ENCODE measurements at regions not wholly inside any gene's neighbourhood (a gene's known extent, or its start where the extent isn't known, plus 50 kb on each side); places are given as distances from the start of the nearest gene placed in this dataset.

- TF ChIP-seq, protein P1, sequence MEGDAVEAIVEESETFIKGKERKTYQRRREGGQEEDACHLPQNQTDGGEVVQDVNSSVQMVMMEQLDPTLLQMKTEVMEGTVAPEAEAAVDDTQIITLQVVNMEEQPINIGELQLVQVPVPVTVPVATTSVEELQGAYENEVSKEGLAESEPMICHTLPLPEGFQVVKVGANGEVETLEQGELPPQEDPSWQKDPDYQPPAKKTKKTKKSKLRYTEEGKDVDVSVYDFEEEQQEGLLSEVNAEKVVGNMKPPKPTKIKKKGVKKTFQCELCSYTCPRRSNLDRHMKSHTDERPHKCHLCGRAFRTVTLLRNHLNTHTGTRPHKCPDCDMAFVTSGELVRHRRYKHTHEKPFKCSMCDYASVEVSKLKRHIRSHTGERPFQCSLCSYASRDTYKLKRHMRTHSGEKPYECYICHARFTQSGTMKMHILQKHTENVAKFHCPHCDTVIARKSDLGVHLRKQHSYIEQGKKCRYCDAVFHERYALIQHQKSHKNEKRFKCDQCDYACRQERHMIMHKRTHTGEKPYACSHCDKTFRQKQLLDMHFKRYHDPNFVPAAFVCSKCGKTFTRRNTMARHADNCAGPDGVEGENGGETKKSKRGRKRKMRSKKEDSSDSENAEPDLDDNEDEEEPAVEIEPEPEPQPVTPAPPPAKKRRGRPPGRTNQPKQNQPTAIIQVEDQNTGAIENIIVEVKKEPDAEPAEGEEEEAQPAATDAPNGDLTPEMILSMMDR (IDR thresholded peaks at IDR 0.05; ENCODE audit: insufficient read depth, low read depth, low read length): no peak
- TF ChIP-seq EZH2 (IDR thresholded peaks at IDR 0.05; ENCODE audit: insufficient read depth, low read length): no peak
Observed at GRCh38 chr1:221794935-221795334, 53.0 kb upstream of the DUSP10 start.
